ENCODE measurements at regions not wholly inside any gene's neighbourhood (a gene's known extent, or its start where the extent isn't known, plus 50 kb on each side); places are given as distances from the start of the nearest gene placed in this dataset.

DNA sequence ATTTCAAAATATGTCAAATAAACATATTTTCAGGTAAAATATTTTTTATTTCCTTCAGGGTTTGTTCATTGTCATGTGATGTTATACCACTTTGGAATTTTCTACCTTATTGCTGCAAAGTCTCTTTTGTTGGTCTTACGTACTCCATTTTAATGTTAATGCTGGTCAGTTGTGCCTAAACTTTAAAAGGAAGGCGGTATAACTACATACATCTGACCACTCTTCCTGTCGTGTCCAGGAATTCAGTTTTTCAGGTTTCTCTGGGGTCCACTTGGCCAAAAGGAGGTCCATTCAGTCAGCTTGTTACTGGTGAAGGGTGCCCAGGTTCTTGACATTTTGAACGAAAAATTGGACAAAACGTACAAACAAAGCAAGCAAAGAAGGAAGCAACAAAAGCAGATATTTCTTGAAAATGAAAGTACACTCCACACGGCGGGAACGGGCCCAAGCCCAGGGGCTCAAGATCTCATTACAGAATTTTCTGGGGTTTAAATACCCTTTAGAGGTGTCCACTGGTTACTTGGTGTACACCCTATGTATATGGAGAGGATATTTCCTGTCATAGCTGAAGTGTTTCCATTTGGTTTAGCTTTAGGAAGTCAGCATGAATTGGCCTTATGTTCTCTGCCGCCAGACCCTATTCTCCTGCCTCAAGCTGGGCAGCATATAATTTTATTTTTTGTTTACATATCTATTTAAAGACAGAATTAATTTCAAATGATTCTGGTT, 471.7 kb upstream of the CDH7 start:
- no peak overlapping the region for H3K9ac ChIP-seq (ENCODE audit: low read length)
- H3K27me3 ChIP-seq (ENCODE audit: insufficient read depth, low read depth, low read length), result no peaks in the 10 kb centered on the region
- H3F3A ChIP-seq (ENCODE audit: insufficient read depth, low read length, poor library complexity, severe bottlenecking), result no peaks in the 10 kb centered on the region
- no peak overlapping the region for H2AFZ ChIP-seq (ENCODE audit: low read depth, low read length)
- no peaks in the 10 kb centered on the region for H3K79me2 ChIP-seq (replicated peaks; ENCODE audit: insufficient read depth, low read length)
- H4K20me1 ChIP-seq (ENCODE audit: insufficient read depth), result no peaks in the 10 kb centered on the region
- no peaks in the 10 kb centered on the region for H3K9me2 ChIP-seq (ENCODE audit: insufficient read depth, low read length)
- H3K4me2 ChIP-seq (ENCODE audit: low read length), result no peak overlapping the region
- H3K27ac ChIP-seq (ENCODE audit: low read length), result no peak overlapping the region
- TF ChIP-seq EZH2 (IDR thresholded peaks at IDR 0.05; ENCODE audit: borderline replicate concordance, insufficient read depth, low read length, poor library complexity, severe bottlenecking) (no peak), RAD21 (conservative IDR thresholded peaks at IDR 0.05) (no peak), EP300 (conservative IDR thresholded peaks at IDR 0.05; ENCODE audit: poor library complexity, severe bottlenecking) (no peak), MXI1 (conservative IDR thresholded peaks at IDR 0.05; ENCODE audit: poor library complexity, severe bottlenecking) (no peak), POLR2AphosphoS5 (IDR thresholded peaks at IDR 0.05) (no peak), SMC3 (conservative IDR thresholded peaks at IDR 0.05; ENCODE audit: poor library complexity) (no peak), TAF1 (IDR thresholded peaks at IDR 0.05; ENCODE audit: low read depth) (no peak)
- TF ChIP-seq, protein P1, sequence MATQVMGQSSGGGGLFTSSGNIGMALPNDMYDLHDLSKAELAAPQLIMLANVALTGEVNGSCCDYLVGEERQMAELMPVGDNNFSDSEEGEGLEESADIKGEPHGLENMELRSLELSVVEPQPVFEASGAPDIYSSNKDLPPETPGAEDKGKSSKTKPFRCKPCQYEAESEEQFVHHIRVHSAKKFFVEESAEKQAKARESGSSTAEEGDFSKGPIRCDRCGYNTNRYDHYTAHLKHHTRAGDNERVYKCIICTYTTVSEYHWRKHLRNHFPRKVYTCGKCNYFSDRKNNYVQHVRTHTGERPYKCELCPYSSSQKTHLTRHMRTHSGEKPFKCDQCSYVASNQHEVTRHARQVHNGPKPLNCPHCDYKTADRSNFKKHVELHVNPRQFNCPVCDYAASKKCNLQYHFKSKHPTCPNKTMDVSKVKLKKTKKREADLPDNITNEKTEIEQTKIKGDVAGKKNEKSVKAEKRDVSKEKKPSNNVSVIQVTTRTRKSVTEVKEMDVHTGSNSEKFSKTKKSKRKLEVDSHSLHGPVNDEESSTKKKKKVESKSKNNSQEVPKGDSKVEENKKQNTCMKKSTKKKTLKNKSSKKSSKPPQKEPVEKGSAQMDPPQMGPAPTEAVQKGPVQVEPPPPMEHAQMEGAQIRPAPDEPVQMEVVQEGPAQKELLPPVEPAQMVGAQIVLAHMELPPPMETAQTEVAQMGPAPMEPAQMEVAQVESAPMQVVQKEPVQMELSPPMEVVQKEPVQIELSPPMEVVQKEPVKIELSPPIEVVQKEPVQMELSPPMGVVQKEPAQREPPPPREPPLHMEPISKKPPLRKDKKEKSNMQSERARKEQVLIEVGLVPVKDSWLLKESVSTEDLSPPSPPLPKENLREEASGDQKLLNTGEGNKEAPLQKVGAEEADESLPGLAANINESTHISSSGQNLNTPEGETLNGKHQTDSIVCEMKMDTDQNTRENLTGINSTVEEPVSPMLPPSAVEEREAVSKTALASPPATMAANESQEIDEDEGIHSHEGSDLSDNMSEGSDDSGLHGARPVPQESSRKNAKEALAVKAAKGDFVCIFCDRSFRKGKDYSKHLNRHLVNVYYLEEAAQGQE (IDR thresholded peaks at IDR 0.05; ENCODE audit: borderline replicate concordance), result no peak
- TF ChIP-seq, protein P2, sequence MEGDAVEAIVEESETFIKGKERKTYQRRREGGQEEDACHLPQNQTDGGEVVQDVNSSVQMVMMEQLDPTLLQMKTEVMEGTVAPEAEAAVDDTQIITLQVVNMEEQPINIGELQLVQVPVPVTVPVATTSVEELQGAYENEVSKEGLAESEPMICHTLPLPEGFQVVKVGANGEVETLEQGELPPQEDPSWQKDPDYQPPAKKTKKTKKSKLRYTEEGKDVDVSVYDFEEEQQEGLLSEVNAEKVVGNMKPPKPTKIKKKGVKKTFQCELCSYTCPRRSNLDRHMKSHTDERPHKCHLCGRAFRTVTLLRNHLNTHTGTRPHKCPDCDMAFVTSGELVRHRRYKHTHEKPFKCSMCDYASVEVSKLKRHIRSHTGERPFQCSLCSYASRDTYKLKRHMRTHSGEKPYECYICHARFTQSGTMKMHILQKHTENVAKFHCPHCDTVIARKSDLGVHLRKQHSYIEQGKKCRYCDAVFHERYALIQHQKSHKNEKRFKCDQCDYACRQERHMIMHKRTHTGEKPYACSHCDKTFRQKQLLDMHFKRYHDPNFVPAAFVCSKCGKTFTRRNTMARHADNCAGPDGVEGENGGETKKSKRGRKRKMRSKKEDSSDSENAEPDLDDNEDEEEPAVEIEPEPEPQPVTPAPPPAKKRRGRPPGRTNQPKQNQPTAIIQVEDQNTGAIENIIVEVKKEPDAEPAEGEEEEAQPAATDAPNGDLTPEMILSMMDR (IDR thresholded peaks at IDR 0.05; ENCODE audit: poor library complexity, severe bottlenecking), result no peak
- no peaks in the 10 kb centered on the region for H3K36me3 ChIP-seq (ENCODE audit: insufficient read depth, low read length)
- no peak overlapping the region for H3K4me3 ChIP-seq (ENCODE audit: low read length)
- no peaks in the 10 kb centered on the region for H3K9me3 ChIP-seq (ENCODE audit: low read length)

DNA sequence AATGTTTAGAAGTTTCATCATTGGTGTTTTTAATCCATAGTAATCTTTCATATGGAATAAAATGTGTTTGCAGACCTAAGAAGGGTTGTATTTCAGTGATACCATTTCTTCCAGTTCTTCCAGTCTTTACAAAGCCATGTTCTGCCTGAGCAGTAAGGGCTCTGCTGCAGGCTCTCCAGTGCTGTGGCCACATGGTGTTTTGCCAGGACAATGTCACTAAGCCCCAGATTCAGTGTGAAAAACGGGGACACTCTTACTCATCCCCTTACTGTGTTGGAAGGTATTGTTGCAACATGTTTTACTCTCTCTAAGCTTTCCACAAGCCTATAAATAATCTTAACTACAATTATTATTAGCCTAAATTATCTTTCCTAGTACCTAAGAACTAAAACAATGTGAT, 481.4 kb upstream of the CDH7 start:
- no peak overlapping the region for H3K9ac ChIP-seq (ENCODE audit: low read length)
- H3K27ac ChIP-seq (ENCODE audit: low read length), result no peak overlapping the region
- no peaks in the 10 kb centered on the region for H3F3A ChIP-seq (ENCODE audit: insufficient read depth, low read length, poor library complexity, severe bottlenecking)
- H3K4me3 ChIP-seq (ENCODE audit: low read length), result no peak overlapping the region
- no peaks in the 10 kb centered on the region for H3K9me3 ChIP-seq (ENCODE audit: low read length)
- H4K20me1 ChIP-seq (ENCODE audit: insufficient read depth), result no peaks in the 10 kb centered on the region
- no peaks in the 10 kb centered on the region for H3K9me2 ChIP-seq (ENCODE audit: insufficient read depth, low read length)
- H3K4me2 ChIP-seq (ENCODE audit: low read length), result no peak overlapping the region
- no peak for TF ChIP-seq MXI1 (conservative IDR thresholded peaks at IDR 0.05; ENCODE audit: poor library complexity, severe bottlenecking)
- TF ChIP-seq SMC3 (conservative IDR thresholded peaks at IDR 0.05; ENCODE audit: poor library complexity), result no peak
- TF ChIP-seq, protein P2 (IDR thresholded peaks at IDR 0.05; ENCODE audit: poor library complexity, severe bottlenecking), result no peak
- TF ChIP-seq RAD21 (conservative IDR thresholded peaks at IDR 0.05), result no peak
- no peak for TF ChIP-seq TAF1 (IDR thresholded peaks at IDR 0.05; ENCODE audit: low read depth)
- no peak for TF ChIP-seq POLR2AphosphoS5 (IDR thresholded peaks at IDR 0.05)
- TF ChIP-seq, protein P1 (IDR thresholded peaks at IDR 0.05; ENCODE audit: borderline replicate concordance), result no peak
- TF ChIP-seq EZH2 (IDR thresholded peaks at IDR 0.05; ENCODE audit: borderline replicate concordance, insufficient read depth, low read length, poor library complexity, severe bottlenecking), result no peak
- TF ChIP-seq EP300 (conservative IDR thresholded peaks at IDR 0.05; ENCODE audit: poor library complexity, severe bottlenecking), result no peak
- H2AFZ ChIP-seq (ENCODE audit: low read depth, low read length), result no peak overlapping the region
- H3K27me3 ChIP-seq (ENCODE audit: insufficient read depth, low read depth, low read length), result no peaks in the 10 kb centered on the region
- H3K79me2 ChIP-seq (replicated peaks; ENCODE audit: insufficient read depth, low read length), result no peaks in the 10 kb centered on the region
- no peaks in the 10 kb centered on the region for H3K36me3 ChIP-seq (ENCODE audit: insufficient read depth, low read length)

All from neural cell (in vitro differentiated cells).